GM12865 (cell line): ENCODE measurements at regions not wholly inside any gene's neighbourhood (a gene's known extent, or its start where the extent isn't known, plus 50 kb on each side); places are given as distances from the start of the nearest gene placed in this dataset.

Source experiments
- DNase-seq: peaks from one replicate; pipeline ENCODE4 v3.0.0; 2010; ENCODE audit warnings: low read depth
- H3K4me3 ChIP-seq: 2 replicates; pipeline ENCODE4 v1.5.1; 2011; ENCODE audit warnings: mild to moderate bottlenecking, low read depth, low read length, control low read depth
- CTCF ChIP-seq: IDR thresholded peaks from 2 replicates; pipeline ENCODE4 v1.5.1; 2011; ENCODE audit warnings: low read length, control low read depth, low read depth, inconsistent platforms; ENCODE audit not compliant: insufficient read depth; ENCODE audit errors: missing control alignments

- no peak for TF ChIP-seq CTCF
- no peak for DNase-seq
- no peak overlapping the region for H3K4me3 ChIP-seq
These were observed 101.2 kb upstream of the SYNDIG1 start for GRCh38 chr20:24368253-24368652.

GRCh38 chr20:24366336-24367004 lies 103.0 kb upstream of the SYNDIG1 start:
- TF ChIP-seq CTCF: no peak
- H3K4me3 ChIP-seq: no peak overlapping the region
- no peak for DNase-seq

GRCh38 chr20:24365670-24366069 lies 103.8 kb upstream of the SYNDIG1 start:
- H3K4me3 ChIP-seq: no peak overlapping the region
- no peak for TF ChIP-seq CTCF
- DNase-seq: no peak

- no peak for DNase-seq
- no peak overlapping the region for H3K4me3 ChIP-seq
- no peak for TF ChIP-seq CTCF
These were observed 104.9 kb upstream of the SYNDIG1 start for GRCh38 chr20:24364482-24364881.

GRCh38 chr20:24363031-24363430 lies 106.4 kb upstream of the SYNDIG1 start:
- TF ChIP-seq CTCF: no peak
- no peak overlapping the region for H3K4me3 ChIP-seq
- DNase-seq: no peak

- H3K4me3 ChIP-seq: no peak overlapping the region
- no peak for DNase-seq
- no peak for TF ChIP-seq CTCF
These were observed 107.3 kb upstream of the SYNDIG1 start for GRCh38 chr20:24362080-24362479.

GRCh38 chr20:24361541-24361940 lies 107.9 kb upstream of the SYNDIG1 start:
- no peak for TF ChIP-seq CTCF
- no peak overlapping the region for H3K4me3 ChIP-seq
- DNase-seq: no peak
